ENCODE measurements at regions not wholly inside any gene's neighbourhood (a gene's known extent, or its start where the extent isn't known, plus 50 kb on each side); places are given as distances from the start of the nearest gene placed in this dataset.
A peak's percentile ranks its signal among the peaks of the same experiment; 100 is the strongest.

GRCh38 chr6:170053966-170054661 lies 236.8 kb downstream of the DLL1 start:
- intact Hi-C loops (cut with DNase I), result no loop called here
- Histone ChIP-seq H3K27me3 (no peaks in the 10 kb centered on the region), H3K27ac (no peak overlapping the region), H3K4me1 (no peaks in the 10 kb centered on the region), H3K4me3 (no peak overlapping the region), H3K9me3 (no peaks in the 10 kb centered on the region), H3K36me3 (no peaks in the 10 kb centered on the region)
- TF ChIP-seq CTCF (IDR thresholded peaks at IDR 0.05), result no peak
- peak in 1 of 2 donors; percentile 12 for DNase-seq (ENCODE audit: low spot score in 2 of 2)

DNA sequence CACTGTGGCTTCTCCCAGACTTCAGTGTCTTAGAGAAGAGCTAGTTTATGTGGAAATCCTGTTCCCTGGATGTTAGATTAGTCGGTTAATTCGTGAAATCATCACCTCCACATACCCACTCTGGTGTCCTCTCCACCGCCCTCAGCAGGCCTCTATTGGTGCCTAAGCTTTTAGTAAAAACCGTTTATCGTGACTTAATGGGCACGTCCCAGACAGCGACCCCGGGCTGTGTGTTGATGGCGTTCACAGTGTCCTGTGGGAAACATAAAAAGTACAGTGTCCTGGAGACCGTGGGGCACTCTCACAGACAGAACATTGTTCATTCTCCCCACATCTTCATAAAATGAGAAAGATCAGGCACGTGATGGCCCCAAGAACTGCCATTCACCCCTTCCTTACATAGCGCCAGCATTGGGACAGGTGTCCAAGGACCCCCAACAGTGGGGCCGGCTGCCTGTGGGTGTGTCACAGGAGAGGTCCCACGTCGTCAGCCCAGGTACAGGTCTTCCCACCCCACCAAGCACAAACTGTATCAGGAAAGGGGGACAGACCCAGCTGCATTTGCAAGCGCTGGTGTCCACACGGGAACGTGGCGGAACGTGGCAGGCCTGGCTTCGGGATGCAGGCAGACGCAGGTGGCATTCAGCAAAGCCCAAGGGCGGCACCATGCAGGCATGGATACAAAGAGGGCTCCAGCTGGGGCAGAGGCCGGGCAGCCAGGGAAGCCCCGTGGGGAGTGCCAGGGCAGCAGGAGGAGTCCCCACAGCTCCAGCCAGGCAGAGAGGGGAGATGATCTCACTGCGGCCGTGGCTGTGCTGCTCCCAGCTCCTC lies 237.7 kb downstream of the DLL1 start:
- no peak overlapping the region for H3K4me3 ChIP-seq
- no peaks in the 10 kb centered on the region for H3K4me1 ChIP-seq
- intact Hi-C loops (cut with DNase I), result no loop called here
- DNase-seq (ENCODE audit: low spot score in 2 of 2), result peak in 1 of 2 donors; percentile 54
- no peaks in the 10 kb centered on the region for H3K36me3 ChIP-seq
- no peaks in the 10 kb centered on the region for H3K27me3 ChIP-seq
- H3K27ac ChIP-seq, result no peak overlapping the region
- no peak for TF ChIP-seq CTCF (IDR thresholded peaks at IDR 0.05)
- no peaks in the 10 kb centered on the region for H3K9me3 ChIP-seq

GRCh38 chr6:170051229-170052172 lies 239.4 kb downstream of the DLL1 start:
- Histone ChIP-seq H3K4me1 (no peaks in the 10 kb centered on the region), H3K4me3 (no peak overlapping the region), H3K9me3 (no peaks in the 10 kb centered on the region), H3K36me3 (no peaks in the 10 kb centered on the region), H3K27ac (no peak overlapping the region), H3K27me3 (no peaks in the 10 kb centered on the region)
- no peak for TF ChIP-seq CTCF (IDR thresholded peaks at IDR 0.05)
- peak in 1 of 2 donors; percentile 58 for DNase-seq (ENCODE audit: low spot score in 2 of 2)
- intact Hi-C loops (cut with DNase I), result no loop called here

GRCh38 chr6:170050591-170051041 lies 240.3 kb downstream of the DLL1 start:
- H3K4me1 ChIP-seq, result no peaks in the 10 kb centered on the region
- intact Hi-C loops (cut with DNase I), result no loop called here
- no peaks in the 10 kb centered on the region for H3K27me3 ChIP-seq
- TF ChIP-seq CTCF (IDR thresholded peaks at IDR 0.05), result no peak
- no peak overlapping the region for H3K4me3 ChIP-seq
- no peaks in the 10 kb centered on the region for H3K36me3 ChIP-seq
- no peaks in the 10 kb centered on the region for H3K9me3 ChIP-seq
- DNase-seq (ENCODE audit: low spot score in 2 of 2), result peak in 1 of 2 donors; percentile 53
- no peak overlapping the region for H3K27ac ChIP-seq
